ENCODE measurements at regions not wholly inside any gene's neighbourhood (a gene's known extent, or its start where the extent isn't known, plus 50 kb on each side); places are given as distances from the start of the nearest gene placed in this dataset.

GRCh38 chr4:100799761-100800539 lies 282.1 kb upstream of the EMCN start:
- no peak for DNase-seq

DNA sequence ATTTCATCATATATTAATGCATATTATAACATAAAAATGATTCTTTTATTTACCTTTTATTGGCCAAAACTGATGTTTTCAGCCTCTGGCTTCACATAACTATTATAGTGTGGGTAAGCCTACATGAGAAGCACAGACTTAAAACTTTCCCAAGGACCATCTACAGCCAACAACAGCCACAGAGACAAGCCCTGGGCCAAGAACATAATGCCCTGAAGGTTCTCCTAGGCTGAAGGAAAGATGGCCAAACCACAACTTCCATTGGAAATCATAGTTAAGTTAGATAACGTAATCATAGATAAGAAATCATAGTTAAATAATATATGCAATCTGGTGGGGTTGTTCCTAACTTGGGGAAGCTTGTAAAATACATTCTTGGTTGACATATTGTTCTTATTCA lies 280.0 kb upstream of the EMCN start:
- DNase-seq, result no peak

DNA sequence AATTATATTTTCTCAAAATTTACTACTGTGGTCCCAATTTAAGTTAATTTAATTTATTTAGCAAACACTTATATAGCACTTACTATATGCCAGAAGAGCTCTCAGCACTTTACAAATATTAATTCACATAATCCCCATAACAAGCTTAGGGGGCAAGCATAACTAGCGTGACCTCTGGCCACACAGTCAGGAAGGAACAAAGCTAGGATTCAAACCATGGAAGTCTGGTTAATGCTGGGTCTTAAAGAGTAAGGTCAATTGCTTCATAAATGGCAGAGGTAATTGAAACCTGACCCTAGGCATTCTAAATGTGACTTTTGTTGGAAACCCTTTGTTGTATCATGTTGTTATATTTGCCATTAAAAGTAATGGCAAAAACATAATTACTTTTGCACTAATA lies 279.5 kb upstream of the EMCN start:
- DNase-seq, result no peak

DNA sequence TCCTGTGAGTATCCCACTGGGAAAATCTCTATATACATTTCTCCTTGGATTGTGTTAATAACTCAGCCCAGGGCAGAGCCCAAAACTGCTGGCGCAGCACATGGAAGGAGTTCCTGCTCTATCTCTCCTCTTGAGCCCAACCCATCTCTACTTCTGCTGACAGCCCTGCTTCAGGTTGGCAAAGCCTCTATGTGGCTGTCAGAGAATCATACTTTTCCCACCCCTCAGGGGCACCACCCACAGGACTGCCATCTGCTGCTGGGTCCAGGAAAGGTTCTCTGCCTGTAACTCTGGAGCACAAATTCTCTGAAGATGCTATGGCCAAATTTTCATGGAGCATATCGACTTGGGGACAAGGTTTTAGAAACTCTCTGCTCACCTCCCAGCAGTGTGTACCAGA lies 278.5 kb upstream of the EMCN start:
- DNase-seq, result no peak

GRCh38 chr4:100795581-100795980 lies 277.8 kb upstream of the EMCN start:
- DNase-seq, result no peak

DNA sequence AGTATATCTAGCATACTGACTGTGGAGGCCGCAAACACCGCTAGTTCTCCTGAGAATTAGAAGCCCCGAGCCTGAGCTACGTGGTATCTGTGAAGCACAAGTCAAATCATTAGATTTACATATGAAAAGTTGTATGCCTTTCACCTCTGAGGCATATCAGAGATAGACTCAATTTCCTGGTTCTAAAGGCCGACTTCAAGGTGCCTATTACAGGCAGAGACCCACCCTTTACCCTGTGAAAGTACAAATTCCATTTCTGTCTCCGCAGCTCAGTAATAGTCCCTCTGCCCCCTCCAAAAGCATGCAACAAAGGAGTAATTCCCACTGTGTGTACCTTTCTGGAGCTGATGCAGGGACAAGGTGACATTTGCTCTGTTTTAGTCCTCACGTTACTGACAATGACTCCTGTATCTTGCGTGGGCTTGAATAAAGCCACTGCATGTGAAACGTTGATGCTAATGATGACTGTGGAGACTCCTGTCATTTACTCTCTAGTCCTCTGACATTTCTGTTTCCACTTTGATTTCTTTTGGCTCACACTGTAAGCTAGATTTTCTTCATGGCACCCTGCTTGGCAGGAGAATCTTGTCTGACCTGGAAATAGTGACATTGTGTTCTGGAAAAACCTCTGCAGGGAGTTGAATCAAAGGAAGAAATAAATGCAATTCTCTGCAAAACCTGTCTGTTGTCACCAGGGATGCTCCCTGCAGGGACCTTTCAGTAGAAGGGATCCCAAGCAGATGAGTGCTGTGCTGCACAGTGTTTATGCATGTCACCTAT lies 273.2 kb upstream of the EMCN start:
- no peak for DNase-seq

- DNase-seq, result no peak
These were observed 272.2 kb upstream of the EMCN start for GRCh38 chr4:100789991-100790390.

DNA sequence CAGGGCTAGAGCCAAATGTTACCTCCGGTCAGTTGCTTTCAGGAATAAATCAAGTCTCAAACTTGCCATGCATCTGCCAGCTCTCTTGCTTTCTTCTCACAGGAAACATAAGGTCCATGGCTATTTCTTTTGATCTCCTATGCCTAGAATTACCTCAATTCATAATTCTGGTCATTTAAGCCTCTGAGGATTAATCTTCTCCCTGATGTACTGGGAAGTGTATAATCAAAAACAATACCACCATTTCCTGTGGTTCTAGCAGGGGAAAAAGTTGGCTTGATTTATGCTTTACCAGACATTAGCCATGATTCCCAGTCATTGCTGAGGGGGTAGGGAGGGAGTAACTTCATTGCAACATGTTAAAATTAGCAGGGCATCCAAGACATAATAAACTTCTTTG lies 268.7 kb upstream of the EMCN start:
- no peak for DNase-seq

DNA sequence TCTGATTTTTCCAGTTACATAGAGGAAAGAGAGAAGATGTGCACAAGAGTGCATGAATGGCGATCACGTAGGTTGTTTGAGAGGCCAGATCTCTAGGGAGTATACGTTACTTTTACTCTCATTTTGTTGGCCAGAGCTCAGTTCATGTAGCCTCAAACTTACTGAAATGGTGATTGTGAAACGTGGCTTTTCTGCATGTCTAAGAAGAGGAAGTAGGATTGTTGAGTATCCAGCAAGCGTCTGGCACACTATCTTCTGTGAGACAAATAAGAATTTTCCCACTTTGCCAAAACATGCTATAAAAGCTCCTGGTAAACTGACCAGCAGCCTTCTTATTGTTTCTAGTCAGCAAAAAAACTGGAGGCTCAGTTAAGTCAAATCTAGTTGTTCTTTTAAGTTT lies 264.5 kb upstream of the EMCN start:
- no peak for DNase-seq

DNA sequence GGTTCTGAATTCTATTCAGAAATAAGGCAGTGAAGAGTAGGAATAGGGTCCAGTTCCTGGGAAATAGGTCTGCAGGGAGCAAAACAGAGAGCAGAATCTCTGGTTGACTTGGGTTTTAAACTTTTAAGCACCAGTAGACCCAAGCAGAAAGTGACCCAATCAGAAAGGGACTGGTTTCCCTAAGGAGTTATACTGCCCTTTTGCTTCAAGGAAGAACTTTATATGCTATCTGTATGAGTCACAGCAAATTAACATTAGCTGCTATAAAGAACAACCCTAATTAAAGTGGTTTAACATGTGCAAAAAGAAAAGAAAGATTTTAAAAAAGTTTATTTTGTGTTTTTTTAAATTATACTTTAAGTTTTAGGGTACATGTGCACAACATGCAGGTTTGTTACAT lies 263.6 kb upstream of the EMCN start:
- no peak for DNase-seq

- no peak for DNase-seq
These were observed 262.3 kb upstream of the EMCN start for GRCh38 chr4:100780126-100780525.

GRCh38 chr4:100778431-100778830 lies 260.6 kb upstream of the EMCN start:
- DNase-seq, result no peak

DNA sequence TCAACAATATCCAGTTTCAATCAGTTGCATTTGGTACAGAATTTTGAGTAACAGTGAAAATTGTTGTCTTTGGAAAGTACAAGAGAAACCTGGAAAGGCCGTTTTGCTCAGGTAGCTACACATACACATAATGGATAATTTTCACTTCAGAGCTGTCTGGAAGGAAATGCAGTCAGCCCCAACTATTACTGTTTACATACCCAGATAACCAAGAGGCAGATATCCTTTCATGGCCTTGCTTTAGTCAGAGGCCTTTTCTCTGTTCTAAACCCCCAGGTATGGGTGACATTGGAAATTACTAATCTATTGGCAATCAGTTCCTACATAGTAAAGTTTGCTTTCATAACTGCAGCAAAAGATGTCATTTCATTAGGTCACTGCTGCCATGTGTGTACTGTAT lies 244.9 kb upstream of the EMCN start:
- no peak for DNase-seq

DNA sequence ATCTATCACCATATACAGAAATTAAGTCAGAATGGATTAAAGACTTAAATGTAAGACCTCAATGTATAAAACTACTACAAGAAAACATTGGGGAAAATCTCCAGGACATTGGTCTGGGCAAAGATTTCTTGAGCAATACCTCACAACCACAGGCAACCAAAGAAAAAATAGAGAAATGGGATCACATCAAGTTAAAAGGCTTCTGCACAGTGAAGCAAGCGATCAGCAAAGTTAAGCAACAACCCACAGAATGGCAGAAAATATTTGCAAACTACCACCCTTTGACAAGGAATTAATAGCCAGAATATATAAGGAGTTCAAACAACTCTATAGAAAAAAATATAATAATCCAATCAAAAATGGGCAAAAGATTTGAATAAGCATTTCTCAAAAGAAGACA lies 236.9 kb upstream of the EMCN start:
- no peak for DNase-seq

DNA sequence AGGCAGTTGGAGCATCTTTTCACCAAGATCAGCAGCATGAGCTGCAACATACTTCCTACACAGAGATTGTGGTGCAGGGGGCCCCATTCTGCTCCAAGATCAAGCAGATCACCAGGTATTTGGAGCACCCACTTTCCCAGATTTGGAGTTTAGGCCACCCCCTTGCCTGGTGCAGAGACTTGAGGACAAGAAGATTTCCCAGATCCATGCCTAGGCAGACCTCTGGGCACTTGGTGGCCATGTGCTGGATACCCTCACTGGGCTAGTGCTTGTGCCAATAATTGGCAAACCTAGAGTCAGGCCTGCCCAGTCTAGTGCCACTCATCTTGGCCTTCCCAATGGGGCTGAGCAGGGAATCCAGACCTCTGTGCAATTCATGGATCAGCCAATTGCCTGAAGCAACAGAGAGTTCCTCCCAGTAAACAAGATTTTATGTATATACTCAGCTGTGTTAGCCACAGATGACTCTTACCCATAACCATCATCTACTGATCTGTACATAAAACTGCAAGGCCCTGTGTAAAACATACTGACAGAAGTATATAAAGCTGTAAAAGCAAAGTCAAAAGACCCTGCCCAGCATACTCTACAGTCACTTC lies 228.4 kb upstream of the EMCN start:
- no peak for DNase-seq

DNA sequence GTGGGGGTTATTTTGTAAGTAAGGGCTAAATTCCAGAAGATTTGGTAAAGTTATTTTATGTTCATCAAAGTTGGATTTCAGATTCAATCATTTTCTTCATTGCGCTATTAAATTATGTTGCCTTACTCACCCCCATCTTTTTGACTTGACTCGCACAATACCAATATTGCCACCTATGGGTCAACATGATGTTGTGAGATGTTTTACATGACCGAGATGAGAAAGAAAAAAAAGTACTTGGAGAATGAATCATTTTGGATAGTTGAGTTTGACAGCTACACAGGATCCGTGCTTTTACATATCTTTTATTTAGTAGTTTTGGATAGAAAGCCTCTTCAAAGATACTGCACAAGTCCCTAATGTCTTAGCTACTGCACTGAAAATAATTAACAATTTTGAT lies 224.2 kb upstream of the EMCN start:
- DNase-seq, result peak; percentile 0 to 13

GRCh38 chr4:100739426-100739825 lies 221.6 kb upstream of the EMCN start:
- no peak for DNase-seq

- no peak for DNase-seq
These were observed 220.7 kb upstream of the EMCN start for GRCh38 chr4:100738196-100739165.

GRCh38 chr4:100736641-100737451 lies 219.0 kb upstream of the EMCN start:
- no peak for DNase-seq

- no peak for DNase-seq
These were observed 211.0 kb upstream of the EMCN start for GRCh38 chr4:100728861-100729260.

- DNase-seq, result no peak
These were observed 205.1 kb upstream of the EMCN start for GRCh38 chr4:100722866-100723459.

- DNase-seq, result no peak
These were observed 204.3 kb upstream of the EMCN start for GRCh38 chr4:100722133-100722532.
